ENCODE measurements at regions not wholly inside any gene's neighbourhood (a gene's known extent, or its start where the extent isn't known, plus 50 kb on each side); places are given as distances from the start of the nearest gene placed in this dataset.
"Not testable (repeated sequence)": the region's sequence is repeated elsewhere in the genome, so short reads cannot be mapped to it uniquely, and the experiment has no call there.

DNA sequence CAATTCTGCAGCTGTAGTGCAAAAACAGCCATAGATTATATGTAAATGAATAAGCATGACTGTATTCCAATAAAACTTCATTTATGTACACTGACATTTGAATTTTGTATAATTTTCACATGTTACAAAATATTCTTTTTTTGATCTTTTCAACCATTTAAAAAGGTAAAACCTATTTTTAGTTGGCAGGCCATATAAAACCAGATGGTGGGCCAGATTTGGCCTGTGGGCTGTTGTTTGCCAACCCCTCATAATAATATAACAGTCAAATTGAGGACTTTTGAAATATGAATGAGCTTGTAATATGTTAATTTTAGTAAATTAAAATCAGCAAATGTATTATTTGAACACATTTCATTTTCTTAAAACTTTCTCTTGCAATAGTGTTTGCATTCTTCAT lies 913.4 kb downstream of the TLE1 start:
- no peaks in the 10 kb centered on the region for H3K4me1 ChIP-seq
- no peaks in the 10 kb centered on the region for H3K36me3 ChIP-seq
- no peaks in the 10 kb centered on the region; the same call in 1 of the 2 replicates for H3K9me3 ChIP-seq
- H4K20me1 ChIP-seq, result no peaks in the 10 kb centered on the region
- H3K9ac ChIP-seq, result no peak overlapping the region
- no peak overlapping the region for H3K27ac ChIP-seq
- no peaks in the 10 kb centered on the region for H3K27me3 ChIP-seq
- no peak overlapping the region for H3K4me3 ChIP-seq
- TF ChIP-seq Cebpa-rat (IDR thresholded peaks at IDR 0.05), result no peak
- H3K4me2 ChIP-seq, result no peak overlapping the region

DNA sequence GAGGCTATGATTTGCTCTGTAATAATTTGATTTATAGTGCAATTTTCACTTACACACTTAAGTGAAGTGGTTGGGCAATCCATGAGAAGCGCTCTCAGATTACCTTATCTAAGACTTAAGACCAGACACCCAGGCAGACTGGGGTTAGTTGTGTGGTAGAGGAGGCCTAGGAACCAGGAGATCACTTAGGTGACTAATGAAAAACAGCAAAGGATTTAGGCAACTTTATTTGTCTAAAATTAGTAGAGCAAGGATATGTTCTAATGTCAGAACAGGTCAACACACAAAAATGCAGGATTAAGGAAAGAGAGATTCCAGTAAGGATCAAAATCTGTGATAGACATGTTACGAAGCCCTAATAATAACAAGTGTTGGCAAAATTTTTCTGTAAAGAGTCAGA lies 913.8 kb downstream of the TLE1 start:
- no peaks in the 10 kb centered on the region for H4K20me1 ChIP-seq
- no peak overlapping the region for H3K4me3 ChIP-seq
- H3K4me1 ChIP-seq, result no peaks in the 10 kb centered on the region
- TF ChIP-seq Cebpa-rat (IDR thresholded peaks at IDR 0.05), result no peak
- no peak overlapping the region for H3K4me2 ChIP-seq
- no peak overlapping the region for H3K9ac ChIP-seq
- no peak overlapping the region for H3K27ac ChIP-seq
- no peaks in the 10 kb centered on the region; the same call in 1 of the 2 replicates for H3K9me3 ChIP-seq
- H3K36me3 ChIP-seq, result no peaks in the 10 kb centered on the region
- H3K27me3 ChIP-seq, result no peaks in the 10 kb centered on the region

DNA sequence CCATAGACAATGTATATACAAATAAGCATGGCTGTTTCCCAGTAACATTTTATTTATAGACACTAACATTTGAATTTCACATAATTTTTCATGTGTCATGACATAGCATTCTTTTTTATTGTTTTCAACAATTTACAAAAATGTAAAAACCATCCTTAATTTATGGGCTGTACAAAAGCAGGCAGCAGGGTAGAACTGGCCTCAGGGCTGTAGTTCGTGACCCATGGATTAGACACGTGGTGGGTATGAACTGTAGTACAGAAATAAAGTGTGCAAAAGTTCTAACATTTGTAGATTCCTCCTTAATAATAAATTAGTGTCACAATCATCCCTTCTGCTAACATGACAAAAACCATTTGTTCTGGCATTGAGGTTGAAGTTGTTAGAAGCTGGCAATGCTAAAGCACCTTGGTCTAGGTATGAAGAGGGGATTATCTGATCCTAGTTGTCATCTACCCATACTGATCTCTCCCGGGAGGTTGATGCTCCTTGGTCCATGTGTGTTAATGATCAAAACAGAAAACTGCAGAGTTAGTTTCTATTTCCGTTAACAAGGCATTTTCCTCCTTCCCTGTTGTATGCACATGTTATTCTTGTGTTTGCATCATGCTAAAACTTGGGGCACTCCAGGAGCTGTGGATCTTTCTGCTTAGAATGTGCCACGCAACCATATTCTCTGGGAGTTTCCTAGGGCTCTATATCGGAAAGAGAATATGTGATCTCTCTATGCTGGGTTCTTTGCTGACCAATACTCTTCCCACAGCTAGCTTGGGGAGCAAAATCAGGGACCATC lies 917.6 kb downstream of the TLE1 start:
- Histone ChIP-seq H3K4me1 (no peaks in the 10 kb centered on the region), H3K9ac (no peak overlapping the region), H3K27me3 (no peaks in the 10 kb centered on the region), H3K4me2 (no peak overlapping the region), H4K20me1 (no peaks in the 10 kb centered on the region), H3K27ac (no peak overlapping the region), H3K4me3 (no peak overlapping the region), H3K9me3 (no peaks in the 10 kb centered on the region; the same call in 1 of the 2 replicates), H3K36me3 (no peaks in the 10 kb centered on the region)
- TF ChIP-seq Cebpa-rat (IDR thresholded peaks at IDR 0.05), result no peak

DNA sequence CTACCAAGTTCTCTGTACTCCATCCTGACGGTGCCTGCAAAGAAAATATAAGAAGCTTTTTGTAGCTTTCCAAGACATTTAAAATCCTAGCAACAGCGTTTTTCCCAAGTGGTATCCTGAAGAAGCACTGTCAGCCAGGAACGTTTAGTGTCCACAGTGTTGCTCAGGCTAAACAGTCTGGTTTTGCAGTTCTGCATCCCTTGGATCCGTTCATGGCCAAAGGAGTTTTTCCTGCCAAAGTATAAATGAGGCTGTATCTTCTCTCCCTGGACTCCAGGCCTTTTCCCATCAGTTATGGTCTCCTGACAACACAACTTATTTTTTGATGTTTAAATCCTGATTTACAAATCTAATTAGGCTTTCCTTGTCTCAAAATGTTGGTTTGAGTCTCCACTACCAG lies 925.8 kb downstream of the TLE1 start:
- no peaks in the 10 kb centered on the region for H3K27me3 ChIP-seq
- TF ChIP-seq Cebpa-rat (IDR thresholded peaks at IDR 0.05), result no peak
- H3K4me2 ChIP-seq, result no peak overlapping the region
- no peaks in the 10 kb centered on the region for H3K4me1 ChIP-seq
- H3K36me3 ChIP-seq, result no peaks in the 10 kb centered on the region
- no peaks in the 10 kb centered on the region for H4K20me1 ChIP-seq
- H3K4me3 ChIP-seq, result no peak overlapping the region
- no peak overlapping the region for H3K27ac ChIP-seq
- H3K9me3 ChIP-seq, result no peaks in the 10 kb centered on the region; the same call in 1 of the 2 replicates
- H3K9ac ChIP-seq, result no peak overlapping the region

DNA sequence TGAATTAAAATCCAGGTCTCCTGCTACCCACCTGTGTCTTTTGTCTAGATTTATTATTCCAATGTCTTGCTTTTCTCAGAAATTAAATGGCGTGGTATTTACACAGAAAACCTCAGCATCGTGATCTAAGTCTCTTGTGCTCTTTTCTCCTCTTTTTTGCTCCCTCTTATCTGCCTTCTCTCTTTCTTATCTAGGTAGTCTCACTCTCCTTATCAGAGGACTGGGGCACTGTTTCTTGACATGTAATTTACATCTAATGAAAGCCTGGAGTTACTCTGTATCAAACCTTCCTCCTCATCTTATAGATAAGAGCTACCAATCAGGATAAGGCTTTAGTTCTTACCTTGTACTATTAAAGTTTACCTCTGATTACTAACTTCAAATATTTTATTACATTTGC lies 933.8 kb downstream of the TLE1 start:
- Histone ChIP-seq H3K9me3 (no peaks in the 10 kb centered on the region), H4K20me1 (no peaks in the 10 kb centered on the region)

DNA sequence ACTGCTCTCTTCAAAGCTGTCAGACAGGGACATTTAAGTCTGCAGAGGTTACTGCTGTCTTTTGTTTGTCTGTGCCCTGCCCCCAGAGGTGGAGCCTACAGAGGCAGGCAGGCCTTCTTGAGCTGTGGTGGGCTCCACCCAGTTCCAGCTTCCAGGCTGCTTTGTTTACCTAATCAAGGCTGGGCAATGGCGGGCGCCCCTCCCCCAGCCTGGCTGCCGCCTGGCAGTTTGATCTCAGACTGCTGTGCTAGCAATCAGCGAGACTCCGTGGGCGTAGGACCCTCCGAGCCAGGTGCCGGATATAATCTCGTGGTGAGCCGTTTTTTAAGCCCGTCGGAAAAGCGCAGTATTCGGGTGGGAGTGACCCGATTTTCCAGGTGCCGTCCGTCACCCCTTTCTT lies 942.3 kb downstream of the TLE1 start:
- not testable (repeated sequence) for H3K4me1 ChIP-seq, H3K36me3 ChIP-seq, H3K9ac ChIP-seq, H4K20me1 ChIP-seq, H3K4me3 ChIP-seq, H3K27me3 ChIP-seq, H3K9me3 ChIP-seq, H3K27ac ChIP-seq, H3K4me2 ChIP-seq

More for the DNA sequence above, 933.8 kb downstream of the TLE1 start:
- Histone ChIP-seq H3K27me3 (no peaks in the 10 kb centered on the region), H3K4me2 (no peak overlapping the region), H3K4me3 (no peak overlapping the region), H3K27ac (no peak overlapping the region), H3K36me3 (no peaks in the 10 kb centered on the region), H3K9ac (no peak overlapping the region), H3K4me1 (no peaks in the 10 kb centered on the region)
- TF ChIP-seq Cebpa-rat (IDR thresholded peaks at IDR 0.05), result no peak

DNA sequence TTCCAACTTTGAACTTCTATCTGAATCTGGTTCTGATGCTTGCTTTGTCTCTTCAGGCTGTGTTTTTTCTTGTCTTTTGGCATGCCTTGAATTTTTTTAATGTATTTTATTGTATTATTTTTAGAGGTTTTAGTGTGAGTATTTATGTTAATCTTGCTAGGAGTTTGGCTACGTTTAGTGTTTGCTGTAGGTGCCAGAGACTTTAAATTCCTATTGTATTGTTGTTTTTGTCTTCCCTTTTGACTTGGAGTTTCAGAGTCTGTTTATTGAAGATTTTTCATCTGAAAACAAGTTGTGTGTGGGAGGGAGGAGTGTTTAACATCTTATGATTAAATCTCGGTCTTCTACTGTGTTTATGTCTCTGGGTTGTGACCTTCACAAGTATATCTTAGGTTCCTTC lies 956.8 kb downstream of the TLE1 start:
- H3K4me1 ChIP-seq, result no peaks in the 10 kb centered on the region
- no peaks in the 10 kb centered on the region for H4K20me1 ChIP-seq
- no peak for TF ChIP-seq Cebpa-rat (IDR thresholded peaks at IDR 0.05)
- no peak overlapping the region for H3K27ac ChIP-seq
- H3K9me3 ChIP-seq, result no peaks in the 10 kb centered on the region
- H3K4me2 ChIP-seq, result no peak overlapping the region
- H3K27me3 ChIP-seq, result no peaks in the 10 kb centered on the region
- H3K36me3 ChIP-seq, result no peaks in the 10 kb centered on the region
- no peak overlapping the region for H3K4me3 ChIP-seq
- H3K9ac ChIP-seq, result no peak overlapping the region

DNA sequence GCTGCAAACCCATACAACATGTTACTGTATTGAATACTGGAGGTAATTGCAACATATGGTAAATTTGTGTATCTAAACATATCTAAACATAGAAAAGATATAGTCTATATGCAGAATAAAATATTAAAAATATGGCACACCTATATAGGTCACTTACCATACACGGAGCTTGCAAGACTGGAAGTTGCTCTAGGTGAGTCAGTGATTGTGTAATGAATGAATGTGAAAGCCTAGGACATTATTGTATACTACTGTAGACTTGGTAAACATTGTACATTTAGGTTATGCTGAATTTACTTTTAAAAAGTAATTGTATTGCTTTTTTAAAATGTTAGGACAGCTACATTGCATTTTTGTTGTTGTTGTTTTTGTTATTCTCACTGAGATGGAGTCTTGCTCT lies 968.8 kb downstream of the TLE1 start:
- Histone ChIP-seq H3K27ac (no peak overlapping the region), H3K4me1 (no peaks in the 10 kb centered on the region), H3K4me3 (no peak overlapping the region), H3K4me2 (no peak overlapping the region), H3K36me3 (no peaks in the 10 kb centered on the region), H4K20me1 (no peaks in the 10 kb centered on the region), H3K27me3 (no peaks in the 10 kb centered on the region), H3K9me3 (peaks cover 21% of the 10 kb centered on the region), H3K9ac (no peak overlapping the region)
- no peak for TF ChIP-seq Cebpa-rat (IDR thresholded peaks at IDR 0.05)

DNA sequence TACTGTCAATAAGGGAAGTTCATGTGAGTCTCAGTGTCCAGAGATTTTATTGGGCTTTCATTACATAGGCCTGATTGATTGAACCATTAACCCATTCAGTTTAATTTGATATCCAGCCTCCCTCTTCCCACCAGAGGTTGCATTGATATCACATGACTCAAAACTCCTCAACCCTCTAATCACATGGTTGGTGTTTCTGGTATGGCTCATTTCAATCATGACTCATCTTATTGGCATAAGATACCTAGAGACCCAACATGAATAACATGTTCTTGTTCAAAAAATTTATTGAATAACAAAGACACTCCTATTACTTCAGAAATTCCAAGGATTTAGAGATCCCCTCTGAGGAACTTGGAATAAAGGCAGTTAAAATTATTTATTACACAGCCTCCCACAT lies 982.2 kb downstream of the TLE1 start:
- no peaks in the 10 kb centered on the region for H3K36me3 ChIP-seq
- H3K4me1 ChIP-seq, result no peaks in the 10 kb centered on the region
- H3K4me2 ChIP-seq, result no peak overlapping the region
- no peak overlapping the region for H3K27ac ChIP-seq
- TF ChIP-seq Cebpa-rat (IDR thresholded peaks at IDR 0.05), result no peak
- peaks cover 19% of the 10 kb centered on the region for H3K9me3 ChIP-seq
- no peak overlapping the region for H3K4me3 ChIP-seq
- no peak overlapping the region for H3K9ac ChIP-seq
- H3K27me3 ChIP-seq, result no peaks in the 10 kb centered on the region
- H4K20me1 ChIP-seq, result no peaks in the 10 kb centered on the region

DNA sequence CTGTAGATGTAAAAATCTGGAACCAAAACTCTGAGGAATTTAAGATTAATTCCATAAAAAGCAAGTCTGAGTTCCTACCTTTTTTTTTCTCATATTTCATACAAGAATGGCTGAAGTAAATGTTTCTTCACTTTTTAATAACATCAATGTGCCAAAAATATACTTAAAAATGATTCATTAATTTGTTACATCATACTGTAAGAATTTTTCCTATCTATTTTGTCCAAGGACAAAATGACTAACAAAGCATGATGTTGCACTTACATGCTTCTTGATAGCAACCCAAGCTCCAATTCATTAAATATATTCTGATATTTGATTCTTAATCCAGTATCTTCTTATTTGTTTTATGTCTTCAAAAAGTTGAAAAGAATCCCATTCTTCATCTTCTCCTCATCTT lies 988.3 kb downstream of the TLE1 start:
- H3K4me3 ChIP-seq, result no peak overlapping the region
- H3K4me2 ChIP-seq, result no peak overlapping the region
- no peaks in the 10 kb centered on the region for H3K9me3 ChIP-seq
- H3K36me3 ChIP-seq, result no peaks in the 10 kb centered on the region
- no peaks in the 10 kb centered on the region for H3K4me1 ChIP-seq
- no peak for TF ChIP-seq Cebpa-rat (IDR thresholded peaks at IDR 0.05)
- no peak overlapping the region for H3K27ac ChIP-seq
- H4K20me1 ChIP-seq, result no peaks in the 10 kb centered on the region
- no peaks in the 10 kb centered on the region for H3K27me3 ChIP-seq
- H3K9ac ChIP-seq, result no peak overlapping the region

Measured in BLaER1 (cell line).